GM19324 (cell line): ENCODE measurements at regions not wholly inside any gene's neighbourhood (a gene's known extent, or its start where the extent isn't known, plus 50 kb on each side); places are given as distances from the start of the nearest gene placed in this dataset.
"Not testable (repeated sequence)": the region's sequence is repeated elsewhere in the genome, so short reads cannot be mapped to it uniquely, and the experiment has no call there.

Experiments
- ATAC-seq: cut with Tn5 transposase; IDR thresholded peaks from one replicate; pipeline ENCODE4 v1.9.1; 2021; ENCODE audit warnings: mild to moderate bottlenecking, moderate library complexity; ENCODE audit not compliant: unreplicated experiment, low FRiP score

DNA sequence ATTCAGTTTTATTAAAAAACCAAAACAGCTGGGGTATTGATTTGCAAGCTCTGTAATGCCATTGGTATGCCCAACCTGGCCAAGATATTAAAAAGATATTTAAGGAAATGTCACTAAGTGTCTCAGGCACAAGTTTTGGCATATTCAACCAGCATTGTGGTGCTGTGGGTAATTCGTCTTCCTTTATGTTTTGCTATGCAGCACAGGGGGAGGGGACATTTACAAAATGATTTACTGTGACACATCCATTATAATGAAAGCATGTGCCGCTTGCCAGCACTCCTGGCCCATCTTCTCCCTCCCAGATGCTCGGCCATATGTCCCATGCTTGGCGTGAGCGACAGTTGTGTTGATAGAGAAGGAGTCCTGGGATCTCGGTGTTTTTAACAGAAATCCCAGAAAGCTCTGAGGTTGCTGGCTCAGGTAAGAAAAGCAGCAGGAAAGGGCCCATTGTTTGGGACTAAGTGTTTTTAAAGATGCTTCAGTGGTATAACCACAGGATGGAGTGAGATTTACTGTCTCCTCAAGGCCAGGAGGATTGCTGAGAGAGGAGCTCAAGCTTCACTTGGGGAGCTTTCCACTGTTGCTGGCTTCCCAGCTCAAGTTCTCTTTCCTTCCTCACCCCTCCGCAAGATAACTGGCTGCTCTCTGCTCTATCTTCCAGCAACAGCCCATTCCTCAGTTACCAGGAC lies 158.2 kb upstream of the TSC22D2 start:
- no peak for ATAC-seq

DNA sequence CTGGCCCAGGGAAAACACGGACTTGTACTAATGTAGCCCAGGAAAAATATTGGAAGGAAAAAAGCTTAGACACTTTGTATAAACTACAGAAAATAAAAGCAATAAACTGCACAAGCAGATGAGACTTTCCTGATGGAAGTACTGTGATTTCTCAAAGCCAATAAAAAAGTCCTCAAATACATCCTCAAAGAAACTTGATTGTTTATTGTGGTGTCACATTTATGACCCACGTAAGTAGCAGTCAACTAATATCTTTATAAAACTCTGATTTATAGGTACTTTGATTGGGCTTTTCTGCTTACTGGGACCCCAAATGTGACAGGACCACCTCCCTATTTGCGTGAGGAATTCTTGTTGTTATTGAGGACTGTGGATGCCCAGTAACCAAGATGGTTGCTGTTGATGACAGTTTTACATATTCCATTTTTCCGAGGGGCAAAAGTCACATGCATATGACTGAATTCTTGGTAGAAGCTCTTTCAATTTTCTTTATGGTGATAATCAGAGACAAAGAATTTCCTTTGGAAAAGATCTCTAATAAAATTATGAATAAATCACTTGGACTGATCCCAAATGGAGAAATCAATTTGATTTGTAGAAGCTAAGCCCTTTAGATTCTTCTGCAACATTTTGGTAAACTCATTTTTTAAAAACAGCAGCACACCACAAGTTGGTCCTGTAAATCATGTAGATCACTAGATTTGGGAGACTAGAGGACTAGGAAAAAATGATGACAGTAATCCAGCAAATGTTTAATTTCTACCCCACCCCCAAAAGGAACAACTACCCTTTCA lies 159.0 kb upstream of the TSC22D2 start:
- no peak for ATAC-seq

DNA sequence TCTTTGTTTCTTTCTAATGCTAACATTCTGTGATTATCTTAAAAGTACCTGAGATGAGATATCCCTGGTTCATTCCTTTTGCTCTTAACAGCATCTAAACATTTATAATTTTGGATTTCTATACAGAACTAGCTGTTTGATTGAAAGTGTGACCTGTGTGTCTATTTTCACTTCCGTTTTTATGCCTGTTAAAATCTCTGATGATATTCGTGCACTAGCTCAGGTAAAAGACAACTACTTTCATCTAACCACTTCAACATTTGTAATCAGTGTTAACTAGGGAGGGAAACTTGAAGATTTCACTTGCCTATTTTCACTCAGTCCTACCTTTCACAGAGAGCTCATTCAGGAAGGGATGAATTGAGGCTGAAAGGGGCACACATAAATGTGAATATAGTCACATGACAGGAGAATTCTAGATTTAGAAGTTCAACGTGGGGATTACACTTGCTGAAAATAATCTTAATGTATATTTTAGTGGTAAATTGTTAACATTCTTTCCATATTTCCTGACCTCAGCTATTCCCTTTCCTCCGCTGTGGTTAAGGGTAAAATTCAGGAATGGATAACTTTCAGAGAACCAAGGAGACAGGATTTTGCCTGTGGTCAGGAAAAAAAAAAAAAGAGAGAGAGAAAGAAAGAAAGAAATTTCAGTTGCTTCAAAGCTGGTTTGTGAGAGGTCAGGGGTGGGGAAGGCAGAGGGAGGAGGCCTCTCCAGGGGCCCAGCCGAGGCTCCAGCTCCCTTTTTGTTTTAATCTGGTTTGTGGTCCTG lies 159.8 kb upstream of the TSC22D2 start:
- no peak for ATAC-seq

GRCh38 chr3:150247441-150247840 lies 160.7 kb upstream of the TSC22D2 start:
- ATAC-seq, result no peak

DNA sequence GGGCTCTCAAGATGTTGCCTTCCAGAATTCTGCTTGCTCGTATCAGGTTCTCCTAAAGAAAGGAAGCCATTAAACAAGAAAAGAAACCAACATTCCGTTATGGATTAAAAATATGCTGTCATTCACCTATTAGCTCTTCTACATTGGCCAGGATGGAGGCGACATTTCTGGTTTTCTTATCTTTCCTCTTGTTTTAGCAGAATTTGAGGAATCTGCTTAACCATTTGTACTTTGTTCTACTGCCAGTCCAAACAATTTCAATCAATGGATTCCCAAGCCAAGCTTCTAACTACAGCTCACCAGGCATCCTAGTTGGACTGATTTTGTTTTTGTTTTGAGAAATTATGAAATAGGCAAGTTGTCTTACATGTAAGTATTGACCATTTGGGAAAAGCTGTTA lies 164.6 kb upstream of the TSC22D2 start:
- no peak for ATAC-seq

DNA sequence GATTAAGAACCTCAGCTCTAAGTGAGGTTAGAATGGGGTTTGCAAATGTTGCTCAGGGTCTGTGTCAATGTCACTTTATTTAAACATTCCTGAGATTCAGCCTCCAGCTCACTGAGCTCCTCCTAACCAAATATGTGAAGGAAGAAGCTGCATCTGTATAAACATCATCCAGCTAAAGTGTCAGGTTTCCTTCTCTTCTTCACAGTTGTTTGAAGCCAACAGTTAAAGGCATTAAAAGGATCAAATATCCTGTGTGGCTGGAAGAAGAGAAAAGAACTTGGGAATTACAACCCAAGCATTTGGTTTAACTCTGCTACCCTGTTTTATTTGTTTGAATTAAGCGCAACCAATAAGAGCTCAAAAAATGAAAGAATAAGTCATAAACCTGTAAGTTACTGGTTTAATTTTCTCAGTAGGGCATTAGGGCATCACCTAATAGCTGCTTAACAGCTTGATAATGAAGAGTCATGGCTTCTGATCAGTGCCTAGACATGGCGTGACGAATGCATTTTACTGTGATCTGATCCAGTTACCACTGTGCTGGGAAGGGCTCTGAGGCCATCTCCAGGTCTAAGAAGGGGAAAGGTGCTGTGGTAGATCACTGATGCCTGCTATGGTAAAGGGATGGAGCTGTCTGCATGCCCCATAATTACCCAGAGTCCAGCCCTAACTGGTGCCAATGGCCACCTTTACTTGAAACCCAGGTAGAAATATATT lies 165.7 kb upstream of the TSC22D2 start:
- no peak for ATAC-seq

DNA sequence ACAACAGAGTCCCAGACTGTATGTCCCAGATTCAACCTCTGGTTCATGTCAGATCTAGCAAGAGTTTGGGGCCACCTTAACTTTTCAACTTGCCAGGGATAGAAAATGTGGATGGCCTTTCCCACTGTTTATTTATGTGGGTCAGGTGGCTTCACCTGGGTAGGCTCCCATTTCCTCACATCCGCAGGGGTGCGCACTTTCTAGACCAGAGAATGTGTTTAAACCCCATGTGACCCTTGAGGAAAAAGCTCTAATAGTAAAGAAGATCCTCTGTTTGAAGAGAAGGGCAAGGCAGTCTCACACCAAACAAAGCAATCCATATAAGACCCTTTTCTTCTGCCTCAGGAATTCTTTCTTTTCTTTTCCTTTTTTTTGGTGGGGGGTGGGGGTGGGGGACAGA lies 167.2 kb upstream of the TSC22D2 start:
- no peak for ATAC-seq

GRCh38 chr3:150239766-150240165 lies 168.3 kb upstream of the TSC22D2 start:
- ATAC-seq, result no peak

GRCh38 chr3:150238995-150239619 lies 169.0 kb upstream of the TSC22D2 start:
- ATAC-seq, result no peak

DNA sequence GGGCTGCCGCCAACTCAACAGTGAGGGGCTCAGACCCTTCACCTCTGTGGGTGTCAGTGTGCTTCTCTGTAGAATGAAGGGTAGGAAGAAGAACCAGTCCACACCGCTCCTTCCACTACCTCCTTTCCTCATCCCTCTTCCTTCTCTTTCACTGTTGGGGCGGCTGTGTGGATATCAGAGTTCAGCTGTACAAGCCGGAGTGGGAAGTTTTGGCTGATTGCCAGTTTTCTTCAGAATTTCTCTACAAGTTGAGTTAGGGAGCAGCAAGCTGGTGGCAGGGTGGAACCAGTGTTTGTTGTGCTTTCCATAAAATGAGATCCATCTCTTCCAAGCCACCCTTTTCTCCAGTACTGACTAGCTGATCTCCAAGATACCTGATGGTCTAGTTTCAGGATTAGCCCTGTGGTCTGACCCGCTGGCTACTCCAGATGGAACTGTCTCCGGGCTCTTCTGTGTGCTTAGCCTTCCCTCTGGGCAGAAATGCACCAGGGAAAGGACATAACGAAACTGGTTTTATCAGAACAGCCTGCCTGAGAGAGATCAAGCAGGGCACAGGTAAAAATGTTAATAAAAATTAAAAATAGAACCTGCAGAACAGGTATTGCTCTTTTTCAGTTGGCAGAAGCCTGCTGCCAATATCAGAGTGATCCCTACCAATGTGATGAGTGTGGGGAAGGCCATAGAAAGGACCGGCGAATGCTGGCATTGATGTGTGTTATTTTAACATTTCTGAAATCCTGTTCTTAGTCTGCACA lies 169.9 kb upstream of the TSC22D2 start:
- ATAC-seq, result no peak

DNA sequence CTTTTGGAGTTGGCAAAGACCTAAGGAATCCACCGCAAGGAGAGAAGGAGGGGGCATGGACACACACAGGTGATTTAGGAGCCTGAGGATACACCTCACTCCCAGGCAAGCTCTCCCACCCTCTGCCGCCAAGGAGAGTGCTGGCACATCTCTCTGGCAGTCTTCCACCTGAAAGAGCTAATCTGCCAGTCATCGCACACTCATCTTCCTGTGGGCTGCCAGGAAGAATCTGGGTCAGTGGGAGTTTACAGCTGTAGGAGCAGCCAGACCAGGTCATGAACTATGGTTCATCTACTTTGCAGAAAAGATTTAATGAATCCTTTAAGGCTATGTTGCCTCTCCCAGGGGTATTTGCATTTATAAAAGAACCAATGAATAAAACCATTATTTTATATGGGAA lies 170.6 kb upstream of the TSC22D2 start:
- ATAC-seq, result no peak

DNA sequence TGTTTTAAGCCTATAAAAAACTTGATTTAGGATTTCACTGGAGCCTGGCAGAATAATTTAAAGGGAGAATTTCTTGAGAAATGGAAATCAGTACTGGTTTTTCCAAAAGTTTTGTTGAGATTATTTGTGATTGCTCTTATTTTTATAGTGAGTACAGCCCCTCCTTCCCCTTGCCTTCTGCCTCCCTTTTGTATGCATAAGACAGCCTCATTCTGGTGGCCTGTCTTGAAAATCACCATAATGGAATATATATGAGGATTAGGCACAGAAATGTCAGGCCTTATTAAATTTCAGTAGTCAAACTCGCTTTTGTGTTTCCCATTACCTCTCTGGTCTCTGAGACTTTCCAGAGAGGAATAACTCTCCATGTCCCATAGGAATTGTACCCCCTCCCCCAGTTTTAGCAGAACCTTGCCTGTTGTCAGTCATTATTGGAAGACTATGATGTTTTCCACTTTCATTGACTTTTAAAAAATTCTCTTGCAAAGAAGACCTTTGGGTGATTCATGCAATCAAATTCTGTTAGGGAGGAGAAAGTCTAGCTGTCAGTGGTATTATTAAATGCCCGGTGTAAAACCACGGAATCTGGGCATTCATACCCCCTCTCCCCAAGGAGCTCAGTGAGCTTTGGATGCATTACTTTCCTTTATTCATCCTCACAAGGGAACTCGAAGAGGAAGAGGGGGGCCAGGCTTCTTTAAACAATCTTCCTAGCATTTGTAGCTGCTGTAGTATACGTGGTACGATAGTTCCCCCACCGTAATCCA lies 171.6 kb upstream of the TSC22D2 start:
- ATAC-seq, result no peak

- no peak for ATAC-seq
Measured at GRCh38 chr3:150235799-150236198, 172.3 kb upstream of the TSC22D2 start.

GRCh38 chr3:150232992-150233451 lies 175.1 kb upstream of the TSC22D2 start:
- no peak for ATAC-seq

DNA sequence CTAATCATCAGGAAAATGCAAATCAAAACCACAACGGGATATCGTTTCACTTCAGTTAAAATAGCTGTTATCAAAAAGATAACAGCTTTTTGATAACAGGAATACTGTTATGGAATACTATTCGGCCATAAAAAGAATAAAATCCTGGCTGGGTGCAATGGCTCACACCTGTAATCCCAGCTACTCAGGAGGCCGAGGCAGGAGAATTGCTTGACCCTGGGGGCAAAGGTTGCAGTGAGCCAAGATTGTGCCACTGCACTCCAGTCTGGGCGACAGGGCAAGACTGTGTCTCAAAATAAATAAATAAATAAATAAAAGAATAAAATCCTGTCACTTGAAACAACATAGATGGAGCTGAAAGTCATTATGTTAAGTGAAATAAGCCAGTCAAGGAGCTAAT lies 178.1 kb upstream of the TSC22D2 start:
- no peak for ATAC-seq

DNA sequence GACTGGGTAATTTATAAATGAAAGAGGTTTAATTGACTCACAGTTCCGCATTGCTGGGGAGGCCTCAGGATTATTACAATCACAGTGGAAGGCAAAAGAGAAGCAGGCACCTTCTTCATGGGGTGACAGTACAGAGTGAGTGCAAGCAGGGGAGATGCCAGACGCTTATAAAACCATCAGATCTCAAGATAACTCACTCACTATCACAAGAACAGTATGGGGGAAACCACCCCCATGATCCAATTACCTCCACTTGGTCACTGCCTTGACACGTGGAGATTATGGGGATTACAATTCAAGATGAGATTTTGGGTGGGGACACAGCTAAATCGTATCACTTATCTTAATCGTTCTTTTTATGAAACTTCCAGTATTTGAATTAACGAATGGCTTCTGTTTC lies 179.5 kb upstream of the TSC22D2 start:
- ATAC-seq, result not testable (repeated sequence)

GRCh38 chr3:150227839-150228238 lies 180.3 kb upstream of the TSC22D2 start:
- no peak for ATAC-seq

GRCh38 chr3:150225986-150226385 lies 182.1 kb upstream of the TSC22D2 start:
- ATAC-seq, result no peak

- ATAC-seq, result no peak
Measured at GRCh38 chr3:150223558-150223957, 184.5 kb upstream of the TSC22D2 start.
